H9 (cell line): ENCODE measurements at regions not wholly inside any gene's neighbourhood (a gene's known extent, or its start where the extent isn't known, plus 50 kb on each side); places are given as distances from the start of the nearest gene placed in this dataset.

ENCODE experiments used
- DNase-seq: peaks from one replicate; pipeline ENCODE4 v3.0.0-alpha.2; 2017
- H2AFZ ChIP-seq: one replicate; pipeline ENCODE4 v1.6.1; 2013; ENCODE audit warnings: mild to moderate bottlenecking, low read length, control low read depth, moderate library complexity
- H2AK5ac ChIP-seq: 2 replicates; pipeline ENCODE4 v1.6.1; 2013; ENCODE audit warnings: low read length, control low read depth, mixed read lengths; ENCODE audit not compliant: insufficient read length
- H2BK120ac ChIP-seq: one replicate; pipeline ENCODE4 v1.6.1; 2013; ENCODE audit warnings: low read depth, mild to moderate bottlenecking, low read length, control low read depth, inconsistent platforms; ENCODE audit not compliant: poor library complexity, severe bottlenecking
- H2BK12ac ChIP-seq: 2 replicates; pipeline ENCODE4 v1.6.1; 2013; ENCODE audit warnings: low read length, control low read depth, mixed read lengths, low read depth; ENCODE audit not compliant: insufficient read length
- H2BK15ac ChIP-seq: 2 replicates; pipeline ENCODE4 v1.6.1; 2013; ENCODE audit warnings: low read depth, low read length, control low read depth
- H2BK20ac ChIP-seq: one replicate; pipeline ENCODE4 v1.6.1; 2013; ENCODE audit warnings: low read depth, mild to moderate bottlenecking, low read length, control low read depth, inconsistent platforms; ENCODE audit not compliant: poor library complexity, severe bottlenecking
- H2BK5ac ChIP-seq: 2 replicates; pipeline ENCODE4 v1.6.1; 2013; ENCODE audit warnings: low read length, control low read depth, mixed read lengths; ENCODE audit not compliant: insufficient read length
- H3K14ac ChIP-seq: 2 replicates; pipeline ENCODE4 v1.6.1; 2013; ENCODE audit warnings: low read length, control low read depth; ENCODE audit not compliant: insufficient read depth
- H3K18ac ChIP-seq: 2 replicates; pipeline ENCODE4 v1.6.1; 2013; ENCODE audit warnings: low read depth, mild to moderate bottlenecking, mixed read lengths, low read length, control low read depth; ENCODE audit not compliant: insufficient read length
- H3K23ac ChIP-seq: 2 replicates; pipeline ENCODE4 v1.6.1; 2013; ENCODE audit warnings: low read length, control low read depth, mixed read lengths, low read depth; ENCODE audit not compliant: insufficient read length
- H3K23me2 ChIP-seq: 2 replicates; pipeline ENCODE4 v1.6.1; 2013; ENCODE audit warnings: low read depth, mild to moderate bottlenecking, mixed read lengths, low read length, control low read depth; ENCODE audit not compliant: insufficient read length, poor library complexity, severe bottlenecking
- H3K27ac ChIP-seq: 2 replicates; pipeline ENCODE4 v1.5.1; 2013; ENCODE audit warnings: low read length, control low read depth, mixed read lengths, low read depth; ENCODE audit not compliant: insufficient read length
- H3K27me3 ChIP-seq: 2 replicates; pipeline ENCODE4 v1.6.1; 2013; ENCODE audit warnings: low read length, control low read depth, inconsistent platforms; ENCODE audit not compliant: insufficient read depth
- H3K4ac ChIP-seq: 2 replicates; pipeline ENCODE4 v1.6.1; 2013; ENCODE audit warnings: low read depth, mild to moderate bottlenecking, control low read depth, inconsistent platforms, low read length, moderate library complexity
- H3K4me1 ChIP-seq: 2 replicates; pipeline ENCODE4 v1.6.1; 2013; ENCODE audit warnings: low read length, control low read depth, inconsistent platforms; ENCODE audit not compliant: insufficient read depth
- H3K4me2 ChIP-seq: 2 replicates; pipeline ENCODE4 v1.6.1; 2013; ENCODE audit warnings: low read length, control low read depth, mixed read lengths; ENCODE audit not compliant: insufficient read length, insufficient read depth
- H3K56ac ChIP-seq: 2 replicates; pipeline ENCODE4 v1.6.1; 2013; ENCODE audit warnings: low read depth, mild to moderate bottlenecking, mixed read lengths, low read length, control low read depth; ENCODE audit not compliant: insufficient read length
- H3K79me1 ChIP-seq: 2 replicates; pipeline ENCODE4 v1.6.1; 2013; ENCODE audit warnings: low read depth, mild to moderate bottlenecking, moderate library complexity, low read length, control low read depth, inconsistent platforms; ENCODE audit not compliant: insufficient read depth, poor library complexity, severe bottlenecking
- H3K79me2 ChIP-seq: 2 replicates; pipeline ENCODE4 v1.6.1; 2013; ENCODE audit warnings: low read length, control low read depth, inconsistent platforms; ENCODE audit not compliant: insufficient read depth
- H3K9ac ChIP-seq: 2 replicates; pipeline ENCODE4 v1.6.1; 2013; ENCODE audit warnings: low read length, control low read depth, mixed read lengths; ENCODE audit not compliant: insufficient read length; ENCODE audit errors: extremely low read depth
- H3K9me3 ChIP-seq: one replicate; pipeline ENCODE4 v1.6.1; 2013; ENCODE audit warnings: low read depth, low read length, inconsistent platforms; ENCODE audit not compliant: control insufficient read depth
- H3T11ph ChIP-seq: one replicate; pipeline ENCODE4 v1.6.1; 2013; ENCODE audit warnings: mild to moderate bottlenecking, low read length, control low read depth, inconsistent platforms
- H4K20me1 ChIP-seq: one replicate; pipeline ENCODE4 v1.6.1; 2013; ENCODE audit not compliant: control insufficient read depth, insufficient read length, insufficient read depth
- H4K5ac ChIP-seq: 2 replicates; pipeline ENCODE4 v1.6.1; 2013; ENCODE audit warnings: low read depth, mild to moderate bottlenecking, mixed read lengths, low read length, control low read depth; ENCODE audit not compliant: insufficient read length
- H4K8ac ChIP-seq: replicated peaks from 2 replicates; pipeline ENCODE4 v1.6.1; 2013; ENCODE audit warnings: low read length, control low read depth, mixed read lengths, low read depth; ENCODE audit not compliant: insufficient read length
- H4K91ac ChIP-seq: 2 replicates; pipeline ENCODE4 v1.6.1; 2013; ENCODE audit warnings: low read depth, mild to moderate bottlenecking, moderate library complexity, mixed read lengths, low read length, control low read depth; ENCODE audit not compliant: insufficient read length
- H3K27ac Mint-ChIP-seq, 3 experiments: 2 replicates in 2 of 3; 3 replicates in 1 of 3; pipeline ENCODE4 v1.8.0; 2020 to 2021; ENCODE audit warnings: mixed read lengths in 3 of 3, mild to moderate bottlenecking in 1 of 3, moderate library complexity in 1 of 3
- H3K27me3 Mint-ChIP-seq: 2 replicates; pipeline ENCODE4 v1.8.0; 2021; ENCODE audit warnings: low read depth, mild to moderate bottlenecking, moderate library complexity, mixed read lengths
- H3K36me3 Mint-ChIP-seq, 3 experiments: 2 replicates in 2 of 3; 3 replicates in 1 of 3; pipeline ENCODE4 v1.8.0; 2020 to 2021; ENCODE audit warnings: low read depth in 3 of 3, mixed read lengths in 3 of 3; ENCODE audit not compliant: insufficient read depth in 1 of 3
- H3K4me1 Mint-ChIP-seq, 2 experiments: 2 replicates each; pipeline ENCODE4 v1.8.0; 2020; ENCODE audit warnings: mixed read lengths in 2 of 2
- H3K4me3 Mint-ChIP-seq, 2 experiments: 2 replicates in 1 of 2; 3 replicates in 1 of 2; pipeline ENCODE4 v1.8.0; 2020 to 2021; ENCODE audit warnings: mild to moderate bottlenecking in 2 of 2, mixed read lengths in 2 of 2, moderate library complexity in 1 of 2
- H3K9me3 Mint-ChIP-seq, 2 experiments: 2 replicates in 1 of 2; 3 replicates in 1 of 2; pipeline ENCODE4 v1.8.0; 2020; ENCODE audit warnings: mild to moderate bottlenecking in 2 of 2, mixed read lengths in 2 of 2, moderate library complexity in 1 of 2
- CTCF ChIP-seq: fragments of 200-600 bp; sonication (generic); conservative IDR thresholded peaks from 3 replicates; pipeline ENCODE4 v1.8.0; 2021; ENCODE audit warnings: antibody characterized with exemption, mild to moderate bottlenecking
- WGBS: extraction: QIAGEN DNeasy Blood & Tissue Kit; methylation state at CpG from one replicate; pipeline ENCODE4 v1.1.7; 2013; ENCODE audit warnings: missing lambda C conversion rate, low lambda C conversion rate, mixed read lengths; ENCODE audit not compliant: insufficient read length; ENCODE audit errors: extremely low coverage; 5-methylcytosine and 5-hydroxymethylcytosine counted together

- Histone ChIP-seq H3K4me1 (no peaks in the 10 kb centered on the region), H3K23me2 (no peaks in the 10 kb centered on the region), H2BK20ac (no peak overlapping the region), H3K79me2 (no peaks in the 10 kb centered on the region), H3K27me3 (no peaks in the 10 kb centered on the region), H2AFZ (no peak overlapping the region), H4K91ac (no peak overlapping the region), H3K4me2 (no peak overlapping the region), H3K23ac (no peak overlapping the region), H2BK15ac (no peak overlapping the region), H3T11ph (no peak overlapping the region), H2AK5ac (no peak overlapping the region), H4K8ac (no peak overlapping the region), H3K56ac (no peak overlapping the region), H3K27ac (no peak overlapping the region), H2BK12ac (no peak overlapping the region), H2BK120ac (no peak overlapping the region), H3K14ac (no peak overlapping the region), H2BK5ac (no peak overlapping the region), H3K4ac (no peak overlapping the region), H3K9ac (no peak overlapping the region), H4K20me1 (no peaks in the 10 kb centered on the region), H3K79me1 (no peaks in the 10 kb centered on the region), H4K5ac (no peak overlapping the region), H3K9me3 (no peaks in the 10 kb centered on the region), H3K18ac (no peak overlapping the region)
- Mint-ChIP-seq H3K9me3 (no peaks in the 10 kb centered on the region), H3K4me1 (peaks cover 5 to 6% of the 10 kb centered on the region in 2 experiments), H3K27ac (no peak overlapping the region), H3K36me3 (no peaks in the 10 kb centered on the region), H3K4me3 (no peak overlapping the region), H3K27me3 (no peaks in the 10 kb centered on the region; the same call in 1 of the 2 replicates)
- peak; percentile 80 for DNase-seq
- WGBS: no CpG with 5 or more reads among the region's 3 CpGs
- TF ChIP-seq CTCF: peak; percentile 99
Observed at GRCh38 chr3:188954590-188955208, 217.1 kb upstream of the TPRG1 start.
